HG02610 (cell line): ENCODE measurements at regions not wholly inside any gene's neighbourhood (a gene's known extent, or its start where the extent isn't known, plus 50 kb on each side); places are given as distances from the start of the nearest gene placed in this dataset.
"Not testable (repeated sequence)": the region's sequence is repeated elsewhere in the genome, so short reads cannot be mapped to it uniquely, and the experiment has no call there.

Experiments
- ATAC-seq: cut with Tn5 transposase; IDR thresholded peaks from one replicate; pipeline ENCODE4 v1.9.1; 2021; ENCODE audit warnings: mild to moderate bottlenecking, moderate library complexity; ENCODE audit not compliant: unreplicated experiment

DNA sequence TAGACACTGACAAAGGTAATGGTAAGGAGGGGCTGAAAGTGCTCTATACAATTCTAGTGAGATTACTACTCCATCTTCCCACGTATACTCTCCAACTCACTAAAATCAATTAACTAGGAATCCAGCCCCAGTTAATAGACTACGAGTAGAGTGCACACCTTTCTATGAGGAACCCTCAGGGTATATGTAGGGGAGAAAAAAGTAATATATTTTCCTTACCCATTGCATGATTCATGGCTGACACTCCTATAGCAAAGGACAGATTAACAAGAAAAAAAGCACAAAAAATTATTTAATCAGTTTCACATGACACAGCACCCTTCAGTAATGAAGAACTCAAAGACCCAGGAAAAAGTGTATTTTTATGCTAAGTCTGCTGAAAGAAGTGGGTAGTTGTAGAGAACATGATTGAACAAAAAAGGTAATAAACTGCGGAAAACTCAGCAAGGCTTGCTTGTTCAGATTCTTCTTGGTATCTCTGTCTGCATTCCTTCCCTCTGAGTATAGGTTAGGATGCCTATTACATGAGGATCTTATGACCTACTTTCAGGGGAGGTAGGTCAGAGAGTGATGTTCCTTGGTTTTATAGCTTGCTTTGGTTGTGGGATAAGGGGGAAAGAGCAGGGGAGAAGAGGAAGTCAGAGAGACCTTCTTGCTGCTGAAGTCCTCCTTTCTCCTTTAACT, 342.0 kb upstream of the DLGAP1 start:
- ATAC-seq = no peak

- no peak for ATAC-seq
These were observed 334.4 kb upstream of the DLGAP1 start for GRCh38 chr18:4789506-4789905.

DNA sequence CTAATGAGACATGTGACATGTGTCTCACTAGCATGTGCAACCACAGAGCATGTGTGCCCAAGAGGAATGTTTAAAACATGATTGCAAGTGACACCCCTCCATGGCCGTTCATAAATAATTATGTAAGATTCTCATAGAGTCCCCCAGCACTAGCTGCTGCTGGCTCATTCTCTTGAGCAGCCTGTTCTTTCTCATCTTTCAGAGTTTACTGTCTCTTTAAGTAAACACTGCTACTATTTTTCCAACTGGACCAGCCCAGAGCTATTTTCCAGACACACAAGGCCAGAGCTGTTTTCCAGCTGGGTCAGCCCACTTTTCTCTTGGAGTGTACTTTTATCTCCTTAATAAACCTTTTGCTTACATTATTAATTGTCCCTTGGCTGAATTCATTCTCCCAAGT, 326.8 kb upstream of the DLGAP1 start:
- no peak for ATAC-seq

GRCh38 chr18:4765401-4765800, 310.3 kb upstream of the DLGAP1 start:
- ATAC-seq = no peak

GRCh38 chr18:4762330-4762729, 307.2 kb upstream of the DLGAP1 start:
- ATAC-seq = no peak

DNA sequence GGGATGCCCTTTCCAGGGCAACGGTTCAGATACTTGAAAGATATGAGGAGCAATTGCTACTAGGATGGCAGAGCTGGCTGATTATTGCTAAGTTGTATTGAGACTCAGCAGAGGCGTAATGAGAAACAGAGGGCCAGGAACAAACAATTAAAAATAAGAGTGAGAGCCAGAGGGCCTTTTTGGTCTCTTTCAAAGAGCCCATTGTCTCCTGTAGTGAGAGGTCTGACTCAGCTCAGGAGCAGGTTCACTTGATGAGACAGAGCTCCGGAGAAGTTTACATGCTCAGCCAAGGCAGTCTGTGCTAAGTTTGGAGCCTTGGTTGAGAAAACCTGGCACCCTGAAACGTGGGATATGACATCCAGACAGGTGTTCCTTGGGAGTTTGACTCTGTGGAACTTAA, 303.9 kb upstream of the DLGAP1 start:
- no peak for ATAC-seq

DNA sequence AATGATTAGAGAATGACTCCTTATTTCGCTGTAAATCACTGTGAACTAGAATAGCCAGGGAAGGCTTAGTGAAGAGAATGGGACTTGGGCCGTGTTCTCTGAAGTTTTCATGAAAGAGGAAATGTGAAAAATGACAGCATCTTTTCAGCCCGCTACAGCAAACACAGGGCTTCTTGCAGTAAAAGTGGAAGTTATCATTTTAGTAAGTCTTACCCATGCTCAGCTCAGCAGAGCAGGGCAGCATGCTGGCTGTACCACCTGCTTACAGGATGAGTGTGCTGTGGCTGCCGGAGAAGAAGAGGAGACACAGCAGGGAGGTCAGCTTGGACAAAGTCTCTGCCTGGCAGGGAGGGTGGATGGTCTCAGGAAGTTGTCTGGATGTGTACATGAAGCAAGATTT, 300.7 kb upstream of the DLGAP1 start:
- peak; percentile 79 for ATAC-seq

DNA sequence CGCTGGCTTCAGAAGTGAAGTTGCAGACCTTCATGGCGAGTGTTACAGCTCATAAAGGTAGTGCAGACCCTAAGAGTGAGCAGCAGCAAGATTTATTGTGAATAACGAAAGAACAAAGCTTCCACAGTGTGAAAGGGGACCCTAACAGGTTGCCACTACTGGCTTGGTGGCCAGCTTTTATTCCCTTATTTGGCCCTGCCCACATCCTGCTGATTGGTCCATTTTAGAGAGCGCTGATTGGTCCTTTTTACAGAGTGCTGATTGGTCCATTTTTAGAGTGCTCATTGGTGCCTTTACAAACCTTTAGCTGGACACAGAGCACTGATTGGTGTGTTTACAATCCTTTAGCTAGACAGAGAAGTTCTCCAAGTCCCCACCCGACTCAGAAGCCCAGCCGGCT, 298.0 kb upstream of the DLGAP1 start:
- ATAC-seq = not testable (repeated sequence)

- no peak for ATAC-seq
These were observed 296.4 kb upstream of the DLGAP1 start for GRCh38 chr18:4751523-4751922.

DNA sequence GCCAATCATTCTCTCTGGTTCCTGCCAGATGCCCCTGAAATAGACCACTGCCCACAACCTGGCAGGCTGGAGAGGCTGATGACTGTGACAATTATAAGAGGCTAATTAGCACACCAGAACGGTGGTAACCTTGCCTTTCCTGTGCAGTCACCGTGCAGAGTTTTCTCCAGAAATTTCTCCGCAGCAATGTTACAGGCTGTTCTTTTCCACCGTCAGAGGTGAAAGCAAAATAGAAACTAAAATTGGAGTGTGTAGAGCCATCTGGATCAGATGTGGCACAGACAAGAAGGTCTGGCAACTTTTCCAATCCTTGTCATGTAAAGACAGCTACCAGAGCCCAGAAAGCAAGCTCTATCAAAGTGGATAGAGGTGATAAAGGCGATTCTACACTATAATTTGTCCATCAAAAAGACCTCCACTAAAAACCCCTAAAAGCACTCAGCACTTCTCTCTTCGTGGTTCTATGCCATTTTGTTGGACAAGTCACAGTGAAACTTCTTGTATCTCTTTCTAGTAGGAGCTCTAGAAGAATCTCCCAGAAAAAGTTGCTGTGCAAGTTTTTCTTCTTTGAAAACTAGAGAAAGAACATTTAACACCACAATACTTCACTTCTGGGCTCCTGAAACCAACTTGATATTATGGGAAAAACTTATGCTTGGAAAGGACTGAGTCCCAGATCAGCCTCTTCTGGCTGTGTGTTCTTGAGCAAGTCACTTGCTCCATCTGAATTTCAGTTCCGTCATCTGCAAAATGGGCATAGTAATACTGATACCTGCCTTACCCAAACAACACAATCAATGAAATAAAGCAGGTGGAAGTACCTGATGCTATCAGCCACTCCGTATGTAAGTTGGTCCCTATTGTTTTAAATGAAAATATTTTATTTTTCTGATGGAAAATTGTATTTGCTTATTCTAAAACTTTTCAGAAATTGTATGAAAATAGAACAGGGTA, 295.6 kb upstream of the DLGAP1 start:
- no peak for ATAC-seq

DNA sequence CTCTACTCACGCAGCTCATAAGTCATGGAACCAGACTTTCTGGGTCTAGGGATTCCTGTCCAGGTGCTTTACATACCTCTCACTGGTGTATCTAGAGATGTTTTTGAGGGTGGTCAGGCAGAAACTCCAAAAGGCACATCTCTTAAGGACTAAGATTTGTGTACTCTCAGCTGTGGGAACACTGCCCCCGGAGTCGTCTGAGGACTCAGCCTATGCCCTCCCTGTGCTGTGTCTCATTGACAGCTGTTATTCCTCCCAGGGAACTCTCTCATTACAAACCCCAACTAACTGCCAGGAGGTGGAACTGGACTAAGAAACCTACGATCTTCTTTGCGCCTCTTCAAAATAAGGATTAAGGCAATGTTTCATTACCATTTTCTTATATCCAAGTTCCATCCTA, 293.9 kb upstream of the DLGAP1 start:
- no peak for ATAC-seq

GRCh38 chr18:4734903-4735302, 279.8 kb upstream of the DLGAP1 start:
- no peak for ATAC-seq

DNA sequence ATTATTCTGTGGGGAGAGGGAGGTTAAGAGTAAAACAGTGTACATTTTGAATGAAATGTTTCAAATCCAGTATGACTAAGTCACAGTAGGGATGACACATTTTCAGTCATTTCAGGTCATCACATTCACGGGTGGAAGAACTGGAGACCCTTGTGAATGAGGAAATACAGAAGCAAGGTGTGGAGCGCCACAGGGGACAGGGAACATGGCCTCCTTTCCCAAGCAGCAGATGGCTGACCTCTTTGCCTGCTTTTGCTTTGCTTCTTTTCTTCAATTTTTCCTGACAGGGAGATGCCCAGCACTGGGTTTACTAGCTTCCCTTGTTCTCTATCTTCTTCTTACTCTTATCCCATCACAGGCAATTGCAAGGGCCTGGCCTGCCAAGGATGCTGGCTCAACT, 278.9 kb upstream of the DLGAP1 start:
- no peak for ATAC-seq

- ATAC-seq = no peak
These were observed 266.4 kb upstream of the DLGAP1 start for GRCh38 chr18:4721545-4721944.

DNA sequence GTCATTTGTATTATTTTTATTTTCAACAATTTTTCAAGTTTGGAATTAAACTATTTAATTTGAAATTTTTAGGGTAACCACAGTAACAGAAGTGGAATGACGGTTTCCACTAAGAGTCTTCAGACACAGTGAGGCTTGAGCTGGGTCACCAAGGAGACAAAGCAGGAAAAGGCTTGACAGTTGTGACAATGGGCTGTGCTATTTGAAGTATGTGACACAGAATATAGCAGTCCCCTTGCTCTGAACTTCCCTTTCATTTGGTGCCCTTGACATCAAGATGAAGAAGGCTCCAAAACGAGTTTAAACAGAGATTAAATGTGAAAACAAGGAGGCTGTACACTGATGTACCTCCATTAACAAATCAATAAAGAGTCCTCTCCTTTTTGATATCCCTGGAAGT, 265.4 kb upstream of the DLGAP1 start:
- ATAC-seq = no peak

DNA sequence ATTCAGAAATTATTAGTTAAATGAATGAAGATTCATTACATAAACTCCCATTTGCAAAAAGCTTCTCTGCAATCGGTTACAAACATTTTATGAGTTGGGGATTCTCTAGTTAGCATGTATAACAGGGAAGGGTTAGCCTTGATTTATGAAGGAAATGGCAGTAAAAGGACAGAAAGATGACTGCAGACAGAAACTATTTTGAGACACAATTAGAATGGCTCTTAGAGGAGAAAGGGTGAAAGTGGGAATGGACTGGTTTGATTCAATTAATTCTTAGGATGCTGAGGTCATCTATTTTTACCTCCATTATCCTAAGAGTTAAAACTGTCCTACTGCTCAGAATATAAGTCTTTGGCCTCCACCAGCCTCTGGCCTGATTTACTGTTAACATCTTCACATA, 250.8 kb upstream of the DLGAP1 start:
- ATAC-seq = no peak

GRCh38 chr18:4704781-4705180, 249.7 kb upstream of the DLGAP1 start:
- no peak for ATAC-seq

DNA sequence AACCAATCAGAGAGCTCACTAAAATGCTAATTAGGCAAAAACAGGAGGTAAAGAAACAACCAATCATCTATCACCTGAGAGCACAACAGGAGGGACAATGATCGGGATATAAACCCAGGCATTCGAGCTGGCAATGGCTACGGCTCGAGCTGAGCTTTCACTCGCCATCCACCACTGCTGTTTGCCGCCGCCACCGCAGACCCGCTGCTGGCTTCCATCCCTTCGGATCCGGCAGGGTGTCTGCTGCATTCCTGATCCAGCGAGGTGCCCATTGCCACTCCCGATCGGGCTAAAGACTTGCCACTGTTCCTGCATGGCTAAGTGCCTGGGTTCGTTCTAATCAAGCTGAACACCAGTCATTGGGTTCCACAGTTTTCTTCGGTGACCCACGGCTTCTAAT, 236.7 kb upstream of the DLGAP1 start:
- ATAC-seq = no peak

- ATAC-seq = not testable (repeated sequence)
These were observed 223.6 kb upstream of the DLGAP1 start for GRCh38 chr18:4678685-4679084.

GRCh38 chr18:4677006-4677405, 221.9 kb upstream of the DLGAP1 start:
- no peak for ATAC-seq

DNA sequence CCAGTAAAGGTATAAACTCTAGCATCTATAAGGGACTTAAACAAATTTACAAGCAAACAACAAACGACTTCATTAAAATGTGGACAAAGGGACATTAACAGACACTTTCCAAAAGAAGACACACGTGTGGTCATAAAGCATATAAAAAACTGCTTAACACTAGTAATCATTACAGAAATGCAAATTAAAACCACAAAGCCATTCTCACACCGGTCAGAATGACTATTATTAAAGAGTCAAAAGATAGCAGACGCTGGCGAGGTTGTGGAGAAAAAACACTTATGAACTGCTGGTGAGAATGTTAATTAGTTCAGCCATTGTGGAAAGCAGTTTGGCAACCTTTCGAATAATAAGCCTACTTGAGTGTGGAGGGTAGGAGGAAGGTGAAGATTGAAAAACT, 217.1 kb upstream of the DLGAP1 start:
- ATAC-seq = no peak

GRCh38 chr18:4658804-4659203, 203.7 kb upstream of the DLGAP1 start:
- ATAC-seq = no peak
